GM18867 (cell line): ENCODE measurements at regions not wholly inside any gene's neighbourhood (a gene's known extent, or its start where the extent isn't known, plus 50 kb on each side); places are given as distances from the start of the nearest gene placed in this dataset.

ENCODE experiments used
- ATAC-seq: cut with Tn5 transposase; IDR thresholded peaks from one replicate; pipeline ENCODE4 v1.9.1; 2021; ENCODE audit warnings: mild to moderate bottlenecking, moderate library complexity; ENCODE audit not compliant: unreplicated experiment

DNA sequence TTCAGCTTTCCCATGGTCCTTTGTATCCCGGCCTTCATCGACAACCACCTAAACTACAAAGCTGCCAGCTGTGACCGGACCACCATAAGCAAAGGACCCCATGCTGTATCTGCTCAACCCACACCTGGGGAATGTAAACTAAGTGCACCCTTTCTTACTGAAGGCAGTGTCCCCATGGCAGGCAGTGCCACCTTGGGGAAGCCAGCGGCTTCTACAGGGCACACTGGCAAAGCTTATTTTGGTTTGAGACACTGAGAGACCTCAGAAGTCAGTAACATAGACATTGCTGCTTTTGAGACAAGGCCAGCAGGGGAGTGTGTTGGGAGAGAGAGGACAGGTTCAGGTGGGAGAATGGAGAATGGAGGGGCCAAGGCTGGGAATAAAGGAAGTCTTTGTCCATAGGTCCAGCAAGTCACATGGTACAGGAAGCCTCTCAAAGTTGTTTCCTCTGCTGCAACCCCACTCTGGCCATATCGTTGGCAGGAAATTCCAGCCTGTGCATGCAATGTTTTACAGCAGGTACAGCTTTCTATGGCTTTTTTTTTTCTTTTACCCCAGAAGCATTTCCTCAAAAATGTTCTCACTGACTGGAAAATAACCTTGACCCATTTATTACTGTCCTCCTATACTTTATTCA is 85.9 kb upstream of the NPVF start:
- ATAC-seq, result no peak

DNA sequence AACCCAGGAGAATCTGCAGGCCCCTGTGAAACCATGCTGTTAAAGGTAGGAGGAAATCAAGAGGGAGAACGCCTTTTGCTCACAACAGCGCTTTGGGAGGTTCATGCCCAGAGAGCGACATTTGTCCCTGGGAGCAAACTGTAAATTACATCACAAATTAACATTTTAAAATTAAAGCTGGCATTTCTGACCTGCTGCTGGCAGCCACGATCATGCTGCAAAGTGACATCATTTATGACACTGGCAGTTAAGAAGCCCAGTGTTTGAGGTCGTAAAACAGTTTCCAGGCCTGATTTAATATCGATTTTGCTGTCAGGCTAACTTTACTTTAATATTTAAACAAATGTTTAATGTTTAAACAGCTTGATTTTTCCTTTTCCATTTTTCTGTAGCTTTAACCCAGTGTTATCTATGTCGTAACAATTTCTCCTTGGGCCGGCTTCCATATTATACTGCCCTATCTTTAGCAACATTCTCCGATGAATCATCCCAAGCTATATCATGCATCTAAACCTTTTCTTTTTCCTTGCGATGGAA is 86.5 kb upstream of the NPVF start:
- ATAC-seq, result no peak

DNA sequence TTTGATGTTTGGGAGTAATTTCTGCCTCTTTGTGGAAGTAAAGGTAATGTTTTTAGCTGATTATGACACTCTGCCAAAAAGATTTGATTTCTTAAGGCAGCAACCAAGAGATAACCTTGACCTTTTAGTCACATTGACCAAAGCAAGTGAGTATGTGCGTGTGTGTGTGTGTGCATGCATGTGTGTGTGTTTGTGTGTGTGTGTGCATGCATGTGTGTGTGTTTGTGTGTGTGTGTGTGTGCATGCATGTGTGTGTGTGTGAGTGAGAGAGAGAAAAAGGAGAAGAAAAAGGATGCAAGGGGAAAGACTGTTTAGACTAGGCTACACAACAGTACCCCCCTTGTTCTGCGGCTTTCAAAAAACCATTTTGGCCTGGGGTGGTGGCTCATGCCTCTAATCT is 88.1 kb upstream of the NPVF start:
- no peak for ATAC-seq

DNA sequence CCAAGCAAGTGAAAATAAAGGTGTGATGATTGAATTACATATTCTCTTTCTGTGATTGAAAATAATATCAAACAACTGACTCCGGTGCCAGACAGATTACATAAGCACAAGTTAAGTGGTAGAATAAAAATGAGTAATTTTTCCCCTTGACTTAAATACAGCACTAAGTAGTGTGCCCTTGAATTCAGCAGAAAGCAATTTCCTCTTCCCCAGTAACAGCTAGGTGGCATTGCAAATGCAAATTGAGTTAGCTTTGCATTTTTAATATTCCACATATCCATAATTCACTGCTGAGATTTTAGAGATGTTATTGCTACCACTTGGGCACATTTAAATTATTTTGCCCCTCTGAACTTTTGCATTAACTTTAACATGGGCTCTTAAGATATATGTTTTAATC is 89.8 kb upstream of the NPVF start:
- no peak for ATAC-seq

DNA sequence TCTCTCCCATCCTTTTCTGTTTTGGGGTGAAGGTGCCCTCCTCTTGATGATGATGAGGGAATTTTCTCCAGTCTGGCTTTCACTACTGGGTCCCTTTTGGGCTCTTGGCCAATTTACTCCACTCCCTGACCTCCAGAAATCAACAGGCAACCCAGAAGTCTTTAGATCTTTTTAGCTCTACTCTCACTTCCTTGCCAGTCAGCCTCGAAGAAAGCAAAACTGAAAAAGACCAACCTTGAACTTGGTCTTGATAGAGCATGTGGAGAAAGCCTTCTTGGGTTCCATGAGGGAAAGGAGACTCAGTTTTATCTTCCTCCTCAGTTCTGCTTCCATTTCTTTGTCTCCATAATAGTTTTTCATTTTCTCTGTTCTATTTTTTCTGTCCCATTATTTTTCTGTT is 91.4 kb upstream of the NPVF start:
- ATAC-seq, result peak; percentile 70

DNA sequence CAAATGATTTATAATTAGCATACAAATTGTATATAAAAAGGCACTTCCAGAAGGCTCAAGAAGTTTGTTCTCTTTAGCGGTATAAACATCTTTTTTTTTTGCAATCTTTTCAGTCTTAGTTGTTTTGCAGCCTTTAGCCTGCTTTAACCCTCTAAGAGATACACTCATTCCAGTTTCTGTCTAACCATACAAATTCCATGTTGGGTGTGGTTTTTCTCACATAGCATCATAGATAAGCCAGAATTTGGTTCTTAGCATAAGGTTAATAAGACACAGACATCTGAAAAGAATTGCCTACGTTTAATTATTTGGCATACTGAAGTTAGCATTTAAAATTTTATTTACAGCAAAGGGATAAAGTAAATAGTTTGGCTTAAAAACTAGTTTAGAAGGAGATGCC is 92.5 kb upstream of the NPVF start:
- ATAC-seq, result no peak

DNA sequence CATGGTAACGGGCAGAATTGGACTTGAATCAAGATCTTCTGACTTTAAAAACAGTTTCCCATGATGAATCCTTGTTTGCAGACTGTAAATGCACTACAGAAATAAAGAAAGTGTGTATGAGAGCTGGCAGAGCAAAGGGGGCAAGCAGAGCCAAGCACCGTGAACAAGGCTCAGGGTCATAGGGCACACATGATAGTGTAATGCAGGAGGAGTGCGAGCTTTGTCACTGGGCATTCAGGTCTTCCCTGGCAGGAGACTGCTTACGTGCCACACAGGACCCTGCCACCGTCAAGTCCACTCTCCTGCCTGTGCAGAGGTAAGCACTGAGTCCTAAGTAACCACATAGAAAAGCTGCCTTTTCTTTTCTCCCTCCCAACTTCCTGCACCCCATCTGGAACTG is 93.1 kb upstream of the NPVF start:
- no peak for ATAC-seq

DNA sequence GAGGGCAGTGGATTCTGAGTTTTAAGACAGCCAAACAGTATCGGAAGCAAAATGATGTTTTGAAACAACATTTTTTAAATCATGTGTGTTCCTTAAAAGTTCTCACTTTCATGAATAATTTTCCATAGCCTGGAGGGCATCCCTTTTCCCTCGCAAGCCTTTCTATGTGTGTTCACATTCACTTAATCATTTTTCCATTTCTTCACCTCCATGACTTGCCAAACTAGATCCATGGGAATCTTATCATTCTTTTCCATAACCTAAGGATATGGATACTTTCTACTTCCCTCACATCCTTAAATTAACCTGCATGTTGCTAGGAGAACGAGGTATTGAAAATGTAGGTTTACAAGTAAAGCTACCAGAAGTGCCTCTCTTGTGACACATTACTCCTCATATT is 94.2 kb upstream of the NPVF start:
- ATAC-seq, result no peak

DNA sequence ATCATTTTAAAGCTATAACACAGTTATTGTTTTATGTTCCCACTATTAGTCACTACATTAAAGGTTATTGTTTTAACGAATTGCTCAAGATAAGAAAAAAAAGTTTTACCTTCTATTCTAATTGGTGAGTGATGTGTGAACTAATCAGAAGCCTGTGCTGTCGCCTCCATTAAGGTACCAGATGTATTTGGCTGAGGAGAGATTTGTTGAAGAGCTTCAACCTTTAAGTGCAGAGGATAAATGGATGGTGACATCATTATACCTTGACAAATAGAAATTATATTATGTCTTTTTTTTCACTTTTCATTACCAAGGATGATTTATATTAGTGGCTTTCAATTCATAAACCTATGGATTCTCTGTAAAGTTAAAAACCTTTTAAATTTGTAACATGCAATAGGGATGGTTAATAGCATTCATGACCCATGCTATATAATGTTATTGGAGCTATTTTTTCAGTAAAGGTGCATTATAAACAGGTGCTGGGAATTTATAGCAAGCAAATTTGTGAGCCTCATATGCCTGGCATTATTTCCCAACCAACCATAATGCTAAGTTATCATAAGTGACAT is 97.0 kb upstream of the NPVF start:
- no peak for ATAC-seq

DNA sequence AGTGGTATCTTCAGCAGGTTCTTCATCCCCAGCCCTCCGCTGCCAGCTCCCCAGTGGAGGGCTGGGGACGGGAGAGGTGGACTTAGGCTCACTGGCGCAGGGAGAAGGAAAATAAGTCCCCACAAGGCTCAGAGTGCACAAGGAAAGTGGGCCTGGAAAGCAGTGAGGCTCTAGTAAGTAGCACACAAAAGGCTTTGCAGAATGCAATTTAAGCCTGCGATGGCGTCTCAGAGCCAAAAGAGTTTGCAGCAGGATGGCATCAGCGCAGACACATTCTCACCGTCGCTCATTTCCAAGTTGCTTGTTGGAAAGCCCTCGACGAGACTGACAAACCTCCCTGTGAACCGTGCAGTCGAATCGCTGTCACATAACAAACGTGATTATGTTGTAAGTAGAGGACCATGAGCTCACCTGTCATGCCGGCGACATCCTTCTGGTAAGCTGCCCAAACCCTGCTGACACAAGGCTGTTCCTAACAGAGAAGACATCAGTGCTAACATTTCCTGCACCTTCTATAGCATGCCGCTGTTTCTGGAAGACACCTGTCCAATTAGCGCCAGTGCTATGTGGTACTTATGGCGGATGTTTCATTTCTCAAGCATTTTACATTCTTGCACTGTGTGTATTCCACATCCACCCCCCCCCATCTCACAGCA is 98.3 kb upstream of the NPVF start:
- no peak for ATAC-seq

DNA sequence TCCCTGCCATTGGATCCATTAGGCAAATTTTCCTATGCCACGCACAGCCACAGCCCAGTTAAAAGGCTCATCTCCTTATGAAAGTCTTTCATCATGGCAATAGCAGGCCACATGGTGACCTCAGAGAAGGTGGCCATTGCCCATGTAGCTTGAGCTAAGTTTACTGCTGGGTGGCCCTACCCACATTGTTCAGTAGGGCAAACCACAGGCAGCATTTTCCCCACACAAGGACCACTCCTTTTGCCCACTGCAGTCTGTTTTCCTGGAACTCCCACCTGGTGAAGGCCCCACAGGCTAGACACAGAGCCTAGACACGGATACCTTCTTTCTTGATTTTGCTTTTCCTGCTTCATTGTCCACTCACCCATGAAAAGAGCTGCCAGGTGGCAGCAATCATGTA is 101.5 kb upstream of the NPVF start:
- ATAC-seq, result no peak

DNA sequence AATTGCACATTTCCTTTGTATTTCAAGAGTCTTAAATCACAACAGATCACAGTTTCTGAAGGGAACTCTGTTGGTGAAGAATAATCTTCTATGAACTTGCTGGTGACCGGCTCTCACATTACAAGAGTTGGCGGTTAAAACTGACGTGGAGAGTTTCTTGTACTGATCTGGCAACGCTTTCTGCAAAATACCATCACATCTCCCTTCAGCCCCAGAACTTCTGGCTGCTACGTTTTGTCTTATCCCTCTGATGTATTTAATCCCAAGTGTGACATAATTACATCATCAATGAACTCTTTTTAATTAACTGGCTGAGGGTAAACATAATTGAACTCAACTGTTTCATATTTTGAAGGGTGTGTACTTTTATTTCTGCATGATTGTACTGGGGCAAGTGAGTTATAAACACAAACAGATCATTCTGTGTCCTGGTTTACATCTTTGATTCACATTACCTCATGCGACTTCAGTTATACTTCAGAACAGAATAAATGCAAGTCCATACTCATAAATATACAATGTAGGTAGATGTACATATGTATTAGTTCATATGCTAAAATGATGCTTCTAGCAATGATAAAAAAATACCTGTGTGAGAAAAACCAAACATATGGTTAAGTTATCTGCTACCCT is 105.1 kb upstream of the NPVF start:
- ATAC-seq, result no peak

DNA sequence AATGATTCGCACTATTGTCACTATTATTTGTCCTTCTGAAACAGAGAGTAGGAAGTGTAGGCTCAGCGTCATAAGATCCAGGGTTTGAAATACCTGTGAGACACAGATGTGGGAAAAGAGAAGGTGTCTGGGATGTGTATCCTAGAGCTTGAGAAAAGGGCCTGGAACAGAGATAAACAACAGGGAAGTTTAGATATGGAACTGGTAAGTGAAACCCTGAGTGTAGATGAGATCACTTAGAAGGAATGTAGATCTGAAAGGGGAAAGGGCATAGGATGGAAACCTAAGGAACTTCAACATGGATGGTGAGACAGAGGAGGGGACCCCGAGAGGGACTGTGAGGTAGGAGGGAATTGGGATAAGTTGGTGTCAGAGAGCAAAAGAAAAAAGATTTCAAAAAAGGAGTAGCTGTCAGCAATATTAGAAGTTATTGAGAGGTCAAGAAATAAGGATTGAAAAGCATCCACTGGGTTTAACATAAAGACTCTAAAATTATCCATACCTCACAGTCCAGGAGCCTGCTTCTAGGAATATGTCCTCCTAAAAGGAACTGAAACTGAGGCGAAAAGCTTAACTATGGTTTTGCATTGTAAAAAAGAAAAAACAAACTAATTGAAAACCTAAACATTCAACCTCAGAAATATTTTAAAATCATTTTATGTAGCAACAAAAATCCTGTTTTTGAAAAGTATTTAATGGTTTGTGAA is 119.2 kb upstream of the NPVF start:
- ATAC-seq, result no peak

DNA sequence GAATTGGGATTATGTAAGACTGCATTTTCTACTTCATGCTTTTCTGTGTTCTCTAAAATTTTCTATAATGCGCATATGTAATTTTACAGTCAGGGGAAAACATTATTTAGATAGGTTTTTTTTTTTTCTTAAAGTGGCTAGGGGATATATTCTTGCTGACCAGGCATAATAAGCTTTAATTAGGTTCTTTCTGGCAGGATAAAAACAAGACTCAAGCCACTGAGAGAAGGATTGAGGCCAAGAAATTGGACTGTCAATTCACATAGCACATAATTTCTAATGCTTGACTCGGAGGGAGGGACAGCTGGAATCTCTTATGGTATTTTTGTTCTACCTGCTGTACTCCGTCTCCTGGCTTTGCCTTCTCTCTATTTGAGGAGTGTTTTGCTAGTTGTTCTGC is 119.8 kb upstream of the NPVF start:
- ATAC-seq, result no peak

DNA sequence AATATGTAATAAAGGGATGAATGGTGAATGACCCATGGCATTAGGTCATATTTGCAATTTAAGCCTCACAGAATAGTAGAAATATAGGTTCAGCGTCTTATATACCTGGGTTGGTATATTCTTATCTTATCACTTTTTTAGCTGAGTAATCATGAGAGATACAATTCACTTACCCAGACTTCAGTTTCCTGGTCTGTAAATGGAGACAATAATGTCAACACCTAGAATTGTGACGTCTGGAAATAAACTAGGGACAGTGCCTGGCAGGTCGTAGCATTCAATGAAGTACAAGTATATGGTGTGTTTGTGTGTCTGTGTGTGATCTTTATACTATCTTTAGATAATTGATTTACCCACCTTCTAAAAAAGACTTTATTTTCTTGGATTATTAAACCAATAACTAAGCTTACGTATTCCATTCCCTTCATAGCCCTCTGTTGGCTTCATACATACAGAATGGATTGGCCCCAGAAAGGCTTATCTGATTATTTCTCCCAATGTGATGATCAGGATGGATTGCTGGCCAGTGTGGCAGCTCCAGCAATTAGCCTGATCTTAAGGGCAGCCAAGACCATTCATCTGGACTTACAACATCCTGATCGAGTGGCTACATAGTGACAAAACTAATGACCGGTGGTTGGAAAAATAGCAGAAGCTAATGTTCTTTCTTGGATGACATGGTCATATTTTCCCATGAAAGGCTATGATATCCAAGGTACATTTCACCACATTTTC is 121.2 kb upstream of the NPVF start:
- no peak for ATAC-seq

DNA sequence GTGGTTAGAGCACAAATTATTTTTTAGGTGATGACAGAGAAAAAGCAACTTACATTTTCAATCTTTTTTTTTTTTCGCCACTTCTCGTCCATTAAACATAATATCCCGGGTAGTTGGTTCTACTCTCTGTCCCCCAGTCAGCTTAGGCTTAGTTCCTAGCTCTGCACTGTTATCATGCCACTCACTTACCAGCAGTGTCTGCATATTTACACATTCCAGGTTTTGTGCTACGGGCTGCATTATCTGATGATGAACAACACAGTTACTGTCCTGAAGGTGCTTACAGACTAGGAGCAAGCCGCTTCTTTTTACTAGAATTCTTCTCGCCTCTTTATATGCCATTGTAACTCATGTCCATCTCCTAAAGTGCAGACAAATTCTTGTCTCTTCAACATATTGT is 121.8 kb upstream of the NPVF start:
- no peak for ATAC-seq

DNA sequence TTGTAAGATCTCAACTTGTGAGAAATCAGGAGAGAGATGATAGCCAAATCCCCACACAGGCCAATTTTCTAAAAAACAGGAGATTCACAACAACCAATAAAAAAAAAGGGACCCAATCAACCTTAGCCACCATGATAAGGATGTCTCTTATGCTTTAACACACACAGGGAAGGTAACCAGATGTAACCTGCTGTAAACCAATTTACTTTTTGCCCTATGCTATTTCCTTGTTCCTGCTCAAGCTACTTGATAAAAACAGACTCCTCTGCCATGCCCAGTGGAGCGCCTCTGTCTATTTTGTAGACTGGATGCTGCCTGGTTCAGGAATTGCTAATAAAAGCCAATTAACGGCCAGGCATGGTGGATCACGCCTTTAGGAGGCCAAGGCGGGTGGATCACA is 123.5 kb upstream of the NPVF start:
- no peak for ATAC-seq

DNA sequence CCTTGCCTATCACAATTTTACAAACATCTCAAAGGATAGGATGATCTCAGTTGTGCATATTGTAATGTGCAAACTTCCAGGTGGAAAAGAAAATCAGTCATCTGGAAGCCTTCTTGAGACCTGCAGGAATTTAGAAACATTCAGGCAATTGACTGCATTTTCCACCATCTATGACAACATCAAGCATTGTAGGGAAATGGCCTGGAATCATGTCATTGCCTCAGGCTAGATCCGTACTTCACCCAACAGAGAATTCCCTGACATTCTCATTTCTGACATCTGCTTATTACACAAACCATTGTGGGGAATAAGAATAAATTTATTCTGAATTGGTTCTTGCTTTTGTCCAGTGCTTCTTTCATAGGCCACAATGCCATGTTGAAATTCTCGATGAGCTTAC is 124.9 kb upstream of the NPVF start:
- ATAC-seq, result no peak

DNA sequence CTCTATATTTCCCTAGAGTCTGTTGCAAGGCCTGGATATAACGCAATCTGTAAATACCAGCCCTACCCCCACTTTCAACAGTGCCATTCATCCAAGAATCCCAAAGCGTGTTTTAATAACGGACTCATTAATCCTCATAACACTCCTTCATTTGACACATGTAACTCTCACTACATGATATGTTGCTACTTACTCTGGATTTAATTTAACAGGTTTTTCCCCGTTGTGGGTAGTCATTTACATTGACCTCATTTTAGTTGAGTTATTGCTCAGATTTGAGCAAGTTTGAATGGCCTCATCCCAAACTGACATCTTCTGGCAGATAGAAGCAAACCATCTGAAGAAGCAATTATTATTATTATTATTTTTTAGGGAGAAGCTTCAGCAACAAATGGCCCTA is 125.4 kb upstream of the NPVF start:
- no peak for ATAC-seq

DNA sequence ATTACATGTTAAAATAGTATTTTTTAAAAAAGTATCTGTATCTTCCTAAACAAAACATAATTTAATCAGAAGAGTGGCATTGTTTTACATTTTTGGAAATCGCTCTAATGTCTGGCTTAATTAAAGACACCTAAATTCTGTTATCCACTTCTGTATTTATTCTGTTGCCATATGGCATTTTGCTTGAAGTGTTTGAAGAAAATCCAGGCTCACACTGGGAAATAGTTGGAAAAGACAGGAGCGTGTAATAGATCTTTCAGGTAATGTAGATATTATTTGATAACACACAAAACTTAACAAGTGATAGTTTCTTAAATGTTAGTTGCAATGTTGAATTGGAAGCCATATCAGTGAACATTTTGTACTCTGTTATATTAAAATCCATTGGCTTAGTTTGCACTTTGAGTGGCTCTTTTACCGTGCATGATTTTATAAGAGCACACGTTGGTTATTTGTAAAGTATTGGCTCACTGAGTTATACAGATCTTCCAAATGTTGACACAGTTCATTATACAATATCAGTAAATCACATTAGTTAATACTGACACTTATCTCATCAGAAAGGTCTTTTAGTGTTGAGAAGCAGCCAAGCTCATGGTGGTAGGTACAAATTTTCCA is 128.4 kb upstream of the NPVF start:
- ATAC-seq, result no peak
